D721Med (cell line): ENCODE measurements at regions not wholly inside any gene's neighbourhood (a gene's known extent, or its start where the extent isn't known, plus 50 kb on each side); places are given as distances from the start of the nearest gene placed in this dataset.

Experiments
- DNase-seq: peaks from one replicate; pipeline ENCODE4 v3.0.0; 2011; ENCODE audit warnings: low spot score; ENCODE audit not compliant: insufficient read length
- FAIRE-seq: peaks from 2 replicates; lab custom pipeline; 2011; peaks lifted over from hg19 to GRCh38; lab: Jason Lieb, UNC
- TF ChIP-seq, protein P1 (sequence below): IDR thresholded peaks from 2 replicates; pipeline ENCODE4 v1.5.1; 2012; ENCODE audit warnings: mild to moderate bottlenecking, control low read depth; ENCODE audit not compliant: insufficient read depth; ENCODE audit errors: missing control alignments

- TF ChIP-seq, protein P1, sequence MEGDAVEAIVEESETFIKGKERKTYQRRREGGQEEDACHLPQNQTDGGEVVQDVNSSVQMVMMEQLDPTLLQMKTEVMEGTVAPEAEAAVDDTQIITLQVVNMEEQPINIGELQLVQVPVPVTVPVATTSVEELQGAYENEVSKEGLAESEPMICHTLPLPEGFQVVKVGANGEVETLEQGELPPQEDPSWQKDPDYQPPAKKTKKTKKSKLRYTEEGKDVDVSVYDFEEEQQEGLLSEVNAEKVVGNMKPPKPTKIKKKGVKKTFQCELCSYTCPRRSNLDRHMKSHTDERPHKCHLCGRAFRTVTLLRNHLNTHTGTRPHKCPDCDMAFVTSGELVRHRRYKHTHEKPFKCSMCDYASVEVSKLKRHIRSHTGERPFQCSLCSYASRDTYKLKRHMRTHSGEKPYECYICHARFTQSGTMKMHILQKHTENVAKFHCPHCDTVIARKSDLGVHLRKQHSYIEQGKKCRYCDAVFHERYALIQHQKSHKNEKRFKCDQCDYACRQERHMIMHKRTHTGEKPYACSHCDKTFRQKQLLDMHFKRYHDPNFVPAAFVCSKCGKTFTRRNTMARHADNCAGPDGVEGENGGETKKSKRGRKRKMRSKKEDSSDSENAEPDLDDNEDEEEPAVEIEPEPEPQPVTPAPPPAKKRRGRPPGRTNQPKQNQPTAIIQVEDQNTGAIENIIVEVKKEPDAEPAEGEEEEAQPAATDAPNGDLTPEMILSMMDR: no peak
- FAIRE-seq (no peak), DNase-seq (no peak)
These were observed 147.8 kb upstream of the BCOR start for GRCh38 chrX:40245488-40246071.

GRCh38 chrX:40244980-40245379, 147.2 kb upstream of the BCOR start:
- FAIRE-seq (peak; percentile 32), DNase-seq (no peak)
- TF ChIP-seq, protein P1: no peak

GRCh38 chrX:40243755-40244515, 146.2 kb upstream of the BCOR start:
- TF ChIP-seq, protein P1: no peak
- FAIRE-seq (no peak), DNase-seq (no peak)

- DNase-seq (no peak), FAIRE-seq (no peak)
- TF ChIP-seq, protein P1: no peak
These were observed 143.1 kb upstream of the BCOR start for GRCh38 chrX:40240844-40241243.

GRCh38 chrX:40237731-40238178, 140.0 kb upstream of the BCOR start:
- DNase-seq (no peak), FAIRE-seq (no peak)
- TF ChIP-seq, protein P1: no peak

DNA sequence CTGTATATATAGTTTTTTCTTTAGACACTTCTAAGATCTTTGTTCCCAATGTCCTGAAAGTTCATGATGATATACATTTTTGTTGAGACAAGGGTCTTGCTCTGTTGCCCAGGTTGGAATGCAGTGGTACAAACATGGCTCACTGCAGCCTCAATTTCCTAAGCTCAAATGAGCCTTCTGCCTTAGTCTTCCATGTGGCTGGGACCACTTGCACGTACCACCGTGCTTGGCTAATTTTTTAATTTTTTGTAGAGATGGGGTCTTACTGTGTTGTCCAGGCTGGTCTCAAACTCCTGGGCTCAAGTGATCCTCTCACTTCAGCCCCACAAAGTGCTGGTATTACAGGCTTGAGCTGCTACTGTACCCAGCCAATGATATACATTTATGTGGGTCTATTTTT, 132.9 kb upstream of the BCOR start:
- FAIRE-seq (no peak), DNase-seq (no peak)
- TF ChIP-seq, protein P1: no peak

DNA sequence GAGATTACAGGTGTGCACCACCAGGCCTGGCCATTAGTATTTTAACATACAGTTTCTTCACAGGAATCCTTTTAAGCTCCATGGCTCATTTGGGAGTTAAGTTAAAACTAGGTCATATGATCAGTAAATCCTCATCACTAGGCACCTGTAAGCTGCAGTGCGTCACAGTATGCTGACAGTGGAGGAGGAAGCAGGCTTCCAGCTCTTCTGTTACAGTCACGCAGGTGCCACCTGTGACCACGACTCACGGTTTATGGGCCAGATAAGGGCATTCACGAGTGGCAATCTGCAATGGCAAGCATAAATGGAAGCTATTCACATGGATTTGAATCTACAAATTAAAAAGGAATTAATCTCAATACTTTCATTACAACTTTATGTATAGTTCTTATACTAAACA, 129.4 kb upstream of the BCOR start:
- FAIRE-seq: no peak
- DNase-seq: no peak
- TF ChIP-seq, protein P1: no peak
